DND-41 (cell line): ENCODE measurements at regions not wholly inside any gene's neighbourhood (a gene's known extent, or its start where the extent isn't known, plus 50 kb on each side); places are given as distances from the start of the nearest gene placed in this dataset.

ENCODE experiments used
- ATAC-seq: fragments of 200-7000 bp; cut with Tn5 transposase; 3 replicates; pipeline ENCODE4 v1.9.1; 2021; ENCODE audit warnings: low read depth; ENCODE audit not compliant: insufficient read depth
- DNase-seq: peaks from one replicate; pipeline ENCODE4 v3.0.0-alpha.2; 2020
- H2AFZ ChIP-seq: 2 replicates; pipeline ENCODE4 v1.6.0; 2012; ENCODE audit warnings: low read depth, low read length
- H3K27ac ChIP-seq: 2 replicates; pipeline ENCODE4 v1.5.1; 2012; ENCODE audit warnings: low read length, inconsistent platforms
- H3K27me3 ChIP-seq: fragments of 200-600 bp; sonication (generic); 2 replicates; pipeline ENCODE4 v1.6.0; 2012; ENCODE audit warnings: low read length, mild to moderate bottlenecking, inconsistent platforms; ENCODE audit not compliant: insufficient read depth, poor library complexity
- H3K36me3 ChIP-seq: 2 replicates; pipeline ENCODE4 v1.5.1; 2012; ENCODE audit warnings: low read length, inconsistent platforms; ENCODE audit not compliant: insufficient read depth
- H3K4me1 ChIP-seq: 2 replicates; pipeline ENCODE4 v1.5.1; 2012; ENCODE audit warnings: mild to moderate bottlenecking, low read length; ENCODE audit not compliant: insufficient read depth
- H3K4me2 ChIP-seq: 2 replicates; pipeline ENCODE4 v1.6.0; 2012; ENCODE audit warnings: mild to moderate bottlenecking, moderate library complexity, low read length, inconsistent platforms; ENCODE audit not compliant: insufficient read depth
- H3K4me3 ChIP-seq, 2 experiments: fragments of 200-600 bp in 1 of 2; shearing (Covaris generic) in 1 of 2; 2 replicates each; pipeline ENCODE4 v1.5.1; 2012 to 2016; ENCODE audit warnings: inconsistent platforms in 2 of 2, low read length in 2 of 2, mild to moderate bottlenecking in 2 of 2, low read depth in 1 of 2, moderate library complexity in 1 of 2
- H3K79me2 ChIP-seq: 2 replicates; pipeline ENCODE4 v1.6.0; 2012; ENCODE audit warnings: low read length, inconsistent platforms; ENCODE audit not compliant: insufficient read depth
- H3K9ac ChIP-seq: 2 replicates; pipeline ENCODE4 v1.6.0; 2012; ENCODE audit warnings: low read depth, mild to moderate bottlenecking, inconsistent platforms, low read length, moderate library complexity
- H3K9me3 ChIP-seq: 2 replicates; pipeline ENCODE4 v1.5.1; 2012; ENCODE audit warnings: low read length, moderate library complexity, mild to moderate bottlenecking, inconsistent platforms; ENCODE audit not compliant: insufficient read depth, severe bottlenecking
- H4K20me1 ChIP-seq: 2 replicates; pipeline ENCODE4 v1.6.0; 2012; ENCODE audit warnings: low read length; ENCODE audit not compliant: insufficient read depth
- CTCF ChIP-seq: IDR thresholded peaks from 2 replicates; pipeline ENCODE4 v1.5.1; 2012; ENCODE audit warnings: borderline replicate concordance, low read length, moderate library complexity, mild to moderate bottlenecking; ENCODE audit not compliant: poor library complexity, severe bottlenecking; ENCODE audit errors: extremely low read depth
- EZH2 ChIP-seq: IDR thresholded peaks from 3 replicates; pipeline ENCODE4 v1.6.1; 2012; ENCODE audit warnings: borderline replicate concordance, low read depth, mild to moderate bottlenecking, moderate library complexity, low read length, inconsistent platforms; ENCODE audit not compliant: severe bottlenecking

DNA sequence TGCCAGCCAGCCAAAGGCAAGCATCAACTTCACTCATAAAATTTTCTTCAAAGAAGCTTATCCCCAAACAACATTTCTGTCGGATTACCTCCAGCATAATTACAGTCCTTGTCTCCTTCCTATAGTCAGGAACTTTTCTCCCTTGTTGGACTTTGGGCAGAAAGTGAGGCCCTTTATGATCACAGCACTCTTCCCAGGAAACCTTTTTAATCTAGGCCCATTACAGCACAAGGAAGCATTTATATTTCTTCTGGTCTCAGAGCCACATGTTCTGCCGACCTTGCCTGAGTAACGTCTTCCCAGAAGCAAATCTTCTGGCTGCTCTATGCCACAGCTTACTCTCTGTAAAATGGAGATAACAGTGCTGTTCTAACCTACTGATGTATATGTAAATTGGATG lies 437.2 kb upstream of the SLC35B3 start:
- Histone ChIP-seq H2AFZ (no peak overlapping the region), H3K9me3 (no peaks in the 10 kb centered on the region), H3K9ac (no peak overlapping the region), H3K36me3 (no peaks in the 10 kb centered on the region), H3K27ac (no peak overlapping the region), H3K4me2 (no peak overlapping the region), H3K4me3 (no peak overlapping the region), H3K4me1 (no peaks in the 10 kb centered on the region), H3K79me2 (no peaks in the 10 kb centered on the region), H4K20me1 (no peaks in the 10 kb centered on the region), H3K27me3 (no peaks in the 10 kb centered on the region)
- TF ChIP-seq CTCF = no peak
- no peak for TF ChIP-seq EZH2
- ATAC-seq (no peak), DNase-seq (no peak)

DNA sequence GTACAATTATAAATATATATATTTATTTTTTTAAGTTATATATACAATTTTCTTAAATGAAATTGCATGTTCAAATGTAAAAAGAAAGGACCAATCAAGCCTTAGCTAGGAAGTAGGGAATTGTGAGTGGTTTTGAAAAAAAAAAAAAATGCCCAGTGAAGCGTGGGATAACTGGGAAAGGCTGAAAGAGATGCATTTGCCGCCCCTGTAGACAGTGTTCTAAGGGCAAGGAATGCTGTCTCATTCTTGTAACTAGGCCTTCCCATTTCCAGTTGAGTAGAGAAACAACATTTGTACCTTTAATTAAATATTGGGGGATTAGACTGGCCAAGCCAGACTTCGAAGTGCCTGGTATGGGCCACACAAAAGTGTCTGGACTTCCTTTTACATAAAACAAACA lies 430.1 kb upstream of the SLC35B3 start:
- TF ChIP-seq EZH2 (no peak), CTCF (no peak)
- no peak overlapping the region for H3K4me2 ChIP-seq
- H3K4me1 ChIP-seq = no peaks in the 10 kb centered on the region
- H2AFZ ChIP-seq = no peak overlapping the region
- ATAC-seq (no peak), DNase-seq (no peak)
- H3K9ac ChIP-seq = no peak overlapping the region
- no peaks in the 10 kb centered on the region for H3K79me2 ChIP-seq
- H4K20me1 ChIP-seq = no peaks in the 10 kb centered on the region
- no peaks in the 10 kb centered on the region for H3K27me3 ChIP-seq
- H3K36me3 ChIP-seq = no peaks in the 10 kb centered on the region
- no peaks in the 10 kb centered on the region for H3K9me3 ChIP-seq
- no peak overlapping the region for H3K4me3 ChIP-seq
- no peak overlapping the region for H3K27ac ChIP-seq

GRCh38 chr6:8860671-8861070 lies 425.3 kb upstream of the SLC35B3 start:
- Histone ChIP-seq H3K4me2 (no peak overlapping the region), H3K79me2 (no peaks in the 10 kb centered on the region), H3K36me3 (no peaks in the 10 kb centered on the region), H3K4me1 (no peaks in the 10 kb centered on the region), H3K27ac (no peak overlapping the region), H4K20me1 (no peaks in the 10 kb centered on the region), H3K4me3 (no peak overlapping the region), H3K9ac (no peak overlapping the region), H3K9me3 (no peaks in the 10 kb centered on the region), H2AFZ (no peak overlapping the region), H3K27me3 (no peaks in the 10 kb centered on the region)
- ATAC-seq = no peak
- DNase-seq = no peak
- TF ChIP-seq CTCF = no peak
- TF ChIP-seq EZH2 = no peak

DNA sequence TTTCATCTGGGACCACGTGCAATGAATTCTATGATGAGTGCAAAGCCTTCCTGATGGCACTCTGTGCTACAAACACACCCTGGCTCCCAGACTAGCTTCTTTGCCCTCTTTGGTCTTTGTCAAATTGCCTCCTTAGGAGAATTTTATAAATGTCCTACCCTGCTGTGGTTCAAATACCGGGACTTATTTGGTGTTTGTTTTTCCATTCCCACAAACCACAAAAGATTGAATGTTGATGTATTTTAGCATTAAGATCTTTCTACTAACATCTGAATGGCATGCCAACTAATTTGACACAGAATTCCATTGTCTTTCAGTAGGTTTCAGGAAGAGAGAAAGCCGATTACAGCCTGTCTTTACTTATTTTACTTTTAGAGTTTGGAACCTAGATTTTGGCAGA lies 424.2 kb upstream of the SLC35B3 start:
- no peak for DNase-seq
- Histone ChIP-seq H3K27me3 (no peaks in the 10 kb centered on the region), H3K4me2 (no peak overlapping the region), H3K9ac (no peak overlapping the region), H3K4me1 (no peaks in the 10 kb centered on the region), H3K27ac (no peak overlapping the region), H4K20me1 (no peaks in the 10 kb centered on the region), H3K4me3 (no peak overlapping the region), H2AFZ (no peak overlapping the region), H3K9me3 (no peaks in the 10 kb centered on the region), H3K36me3 (no peaks in the 10 kb centered on the region), H3K79me2 (no peaks in the 10 kb centered on the region)
- no peak for ATAC-seq
- TF ChIP-seq EZH2 (no peak), CTCF (no peak)
